Ovary (tissue), 3 donors: ENCODE measurements at regions not wholly inside any gene's neighbourhood (a gene's known extent, or its start where the extent isn't known, plus 50 kb on each side); places are given as distances from the start of the nearest gene placed in this dataset.

Experiments used
- EP300 ChIP-seq: sonication (generic); formaldehyde crosslinking; IDR thresholded peaks from one replicate; pipeline ENCODE4 v1.6.1; 2017; ENCODE audit warnings: antibody characterized with exemption
- POLR2A ChIP-seq: fragments of 450-650 bp; IDR thresholded peaks from one replicate; pipeline ENCODE4 v1.6.1; 2017; ENCODE audit warnings: antibody characterized with exemption, mild to moderate bottlenecking, moderate library complexity
- TF ChIP-seq, protein P1 (sequence below), 3 donors: fragments of 450-650 bp in 2 of 3; fragments of 200-600 bp in 1 of 3; IDR thresholded peaks; one replicate each; pipeline versions ENCODE4 v1.5.1 to v1.8.0; 2016 to 2022; ENCODE audit warnings: antibody characterized with exemption in 3 of 3, mild to moderate bottlenecking in 1 of 3
- donor health status: DM: no; HTN: no; CAD: no.

DNA sequence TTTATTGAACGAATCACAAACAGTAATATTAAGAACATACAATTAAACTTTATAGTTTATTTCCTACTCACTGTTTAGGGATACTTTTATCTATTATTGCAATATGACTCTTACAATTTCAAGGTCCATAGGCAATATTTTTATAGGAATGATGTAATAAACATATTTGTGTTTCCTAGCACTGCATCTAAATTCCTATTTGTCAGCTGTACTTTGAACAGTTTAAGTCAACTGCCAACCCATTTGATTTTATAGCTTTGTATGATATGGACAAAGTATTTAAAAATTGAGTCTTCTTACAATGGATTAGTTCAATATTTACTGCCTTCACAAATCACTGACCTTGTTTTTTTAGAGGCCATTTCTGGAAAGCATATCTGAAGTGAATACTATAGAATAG is 199.3 kb downstream of the PCDH7 start:
- TF ChIP-seq POLR2A (no peak), EP300 (no peak)
- TF ChIP-seq, protein P1, sequence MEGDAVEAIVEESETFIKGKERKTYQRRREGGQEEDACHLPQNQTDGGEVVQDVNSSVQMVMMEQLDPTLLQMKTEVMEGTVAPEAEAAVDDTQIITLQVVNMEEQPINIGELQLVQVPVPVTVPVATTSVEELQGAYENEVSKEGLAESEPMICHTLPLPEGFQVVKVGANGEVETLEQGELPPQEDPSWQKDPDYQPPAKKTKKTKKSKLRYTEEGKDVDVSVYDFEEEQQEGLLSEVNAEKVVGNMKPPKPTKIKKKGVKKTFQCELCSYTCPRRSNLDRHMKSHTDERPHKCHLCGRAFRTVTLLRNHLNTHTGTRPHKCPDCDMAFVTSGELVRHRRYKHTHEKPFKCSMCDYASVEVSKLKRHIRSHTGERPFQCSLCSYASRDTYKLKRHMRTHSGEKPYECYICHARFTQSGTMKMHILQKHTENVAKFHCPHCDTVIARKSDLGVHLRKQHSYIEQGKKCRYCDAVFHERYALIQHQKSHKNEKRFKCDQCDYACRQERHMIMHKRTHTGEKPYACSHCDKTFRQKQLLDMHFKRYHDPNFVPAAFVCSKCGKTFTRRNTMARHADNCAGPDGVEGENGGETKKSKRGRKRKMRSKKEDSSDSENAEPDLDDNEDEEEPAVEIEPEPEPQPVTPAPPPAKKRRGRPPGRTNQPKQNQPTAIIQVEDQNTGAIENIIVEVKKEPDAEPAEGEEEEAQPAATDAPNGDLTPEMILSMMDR (IDR thresholded peaks at IDR 0.05): no peak
